Gastroesophageal sphincter (tissue), 4 donors: ENCODE measurements at regions not wholly inside any gene's neighbourhood (a gene's known extent, or its start where the extent isn't known, plus 50 kb on each side); places are given as distances from the start of the nearest gene placed in this dataset.
A peak's percentile ranks its signal among the peaks of the same experiment; 100 is the strongest.

Experiments
- ATAC-seq: fragments of 150-250 bp; one replicate; pipeline ENCODE4 v1.9.1; 2016; ENCODE audit warnings: mild to moderate bottlenecking, moderate library complexity
- H3K27ac ChIP-seq, 4 donors: fragments of 200-600 bp; sonication (generic) in 3 of 4; 1 replicate in 3 of 4; 2 replicates in 1 of 4; pipeline ENCODE4 v1.5.1; 2016 to 2019
- H3K27me3 ChIP-seq: fragments of 200-600 bp; sonication (generic); one replicate; pipeline ENCODE4 v1.5.1; 2019
- H3K36me3 ChIP-seq, 2 donors: fragments of 200-600 bp; sonication (generic); one replicate each; pipeline ENCODE4 v1.5.1; 2019; ENCODE audit warnings: control low read depth in 1 of 2
- H3K4me1 ChIP-seq, 3 donors: fragments of 200-600 bp; sonication (generic); 1 replicate in 2 of 3; 2 replicates in 1 of 3; pipeline ENCODE4 v1.5.1; 2016 to 2019; ENCODE audit warnings: control low read depth in 2 of 3
- H3K4me3 ChIP-seq, 2 donors: fragments of 200-600 bp; sonication (generic); one replicate each; pipeline ENCODE4 v1.5.1; 2019; ENCODE audit warnings: mild to moderate bottlenecking in 1 of 2, moderate library complexity in 1 of 2
- H3K9me3 ChIP-seq, 3 donors: fragments of 200-600 bp; sonication (generic); one replicate each; pipeline ENCODE4 v1.5.1; 2017 to 2019; ENCODE audit warnings: control low read depth in 2 of 3
- EP300 ChIP-seq: sonication (generic); formaldehyde crosslinking; IDR thresholded peaks from one replicate; pipeline ENCODE4 v1.6.1; 2017; ENCODE audit warnings: antibody characterized with exemption, mild to moderate bottlenecking
- POLR2A ChIP-seq, 2 donors: fragments of 450-650 bp; IDR thresholded peaks; one replicate each; pipeline ENCODE4 v1.6.1; 2017; ENCODE audit warnings: antibody characterized with exemption in 2 of 2, mild to moderate bottlenecking in 2 of 2, moderate library complexity in 1 of 2
- POLR2AphosphoS5 ChIP-seq: sonication (generic); formaldehyde crosslinking; IDR thresholded peaks from one replicate; pipeline ENCODE4 v1.6.1; 2017; ENCODE audit warnings: antibody characterized with exemption
- WGBS, 2 donors: methylation state at CpG; one replicate each; pipeline ENCODE4 v1.1.5; 2018; ENCODE audit warnings: low coverage in 1 of 2; 5-methylcytosine and 5-hydroxymethylcytosine counted together
- TF ChIP-seq, protein P1 (sequence below), 4 experiments: fragments of 200-600 bp in 2 of 4; fragments of 450-650 bp in 2 of 4; sonication (generic) in 1 of 4; IDR thresholded peaks; one replicate each; pipeline ENCODE4 v1.5.1; 2017 to 2019; ENCODE audit warnings: antibody characterized with exemption in 4 of 4, mild to moderate bottlenecking in 2 of 4, moderate library complexity in 2 of 4

DNA sequence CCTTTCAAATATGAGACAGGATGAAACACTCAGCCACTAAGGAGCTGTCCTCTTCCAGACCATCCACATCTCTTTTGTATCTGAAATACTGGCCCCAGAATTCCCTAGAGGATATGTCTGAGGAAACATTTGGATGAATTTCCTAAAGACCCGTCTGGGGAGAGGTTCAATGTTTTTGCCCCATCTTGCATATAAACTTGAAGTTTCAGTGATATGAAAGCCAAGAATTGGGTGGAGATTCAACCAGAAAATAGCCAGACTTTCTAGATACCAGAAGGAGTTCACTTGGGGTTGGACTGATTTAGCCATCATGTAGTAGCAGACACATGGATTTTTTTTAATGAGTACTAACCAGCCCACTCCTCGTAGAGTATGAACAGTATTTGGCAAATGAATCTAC is 182.0 kb downstream of the PLPP3 start:
- Histone ChIP-seq H3K36me3 (no peaks in the 10 kb centered on the region), H3K4me3 (no peak overlapping the region), H3K27ac (peak overlapping the region in 2 of 4 donors; percentile 47 to 50), H3K4me1 (peaks cover 0 to 15% (median 7%) of the 10 kb centered on the region in 3 donors), H3K27me3 (no peaks in the 10 kb centered on the region), H3K9me3 (no peaks in the 10 kb centered on the region)
- peak; percentile 81 for ATAC-seq
- TF ChIP-seq EP300 (no peak), POLR2AphosphoS5 (peak; percentile 17)
- TF ChIP-seq, protein P1, sequence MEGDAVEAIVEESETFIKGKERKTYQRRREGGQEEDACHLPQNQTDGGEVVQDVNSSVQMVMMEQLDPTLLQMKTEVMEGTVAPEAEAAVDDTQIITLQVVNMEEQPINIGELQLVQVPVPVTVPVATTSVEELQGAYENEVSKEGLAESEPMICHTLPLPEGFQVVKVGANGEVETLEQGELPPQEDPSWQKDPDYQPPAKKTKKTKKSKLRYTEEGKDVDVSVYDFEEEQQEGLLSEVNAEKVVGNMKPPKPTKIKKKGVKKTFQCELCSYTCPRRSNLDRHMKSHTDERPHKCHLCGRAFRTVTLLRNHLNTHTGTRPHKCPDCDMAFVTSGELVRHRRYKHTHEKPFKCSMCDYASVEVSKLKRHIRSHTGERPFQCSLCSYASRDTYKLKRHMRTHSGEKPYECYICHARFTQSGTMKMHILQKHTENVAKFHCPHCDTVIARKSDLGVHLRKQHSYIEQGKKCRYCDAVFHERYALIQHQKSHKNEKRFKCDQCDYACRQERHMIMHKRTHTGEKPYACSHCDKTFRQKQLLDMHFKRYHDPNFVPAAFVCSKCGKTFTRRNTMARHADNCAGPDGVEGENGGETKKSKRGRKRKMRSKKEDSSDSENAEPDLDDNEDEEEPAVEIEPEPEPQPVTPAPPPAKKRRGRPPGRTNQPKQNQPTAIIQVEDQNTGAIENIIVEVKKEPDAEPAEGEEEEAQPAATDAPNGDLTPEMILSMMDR (IDR thresholded peaks at IDR 0.05), result no peak
- 43 to 53% methylated on average over 2 of the region's 2 CpGs for WGBS, 2 donors

DNA sequence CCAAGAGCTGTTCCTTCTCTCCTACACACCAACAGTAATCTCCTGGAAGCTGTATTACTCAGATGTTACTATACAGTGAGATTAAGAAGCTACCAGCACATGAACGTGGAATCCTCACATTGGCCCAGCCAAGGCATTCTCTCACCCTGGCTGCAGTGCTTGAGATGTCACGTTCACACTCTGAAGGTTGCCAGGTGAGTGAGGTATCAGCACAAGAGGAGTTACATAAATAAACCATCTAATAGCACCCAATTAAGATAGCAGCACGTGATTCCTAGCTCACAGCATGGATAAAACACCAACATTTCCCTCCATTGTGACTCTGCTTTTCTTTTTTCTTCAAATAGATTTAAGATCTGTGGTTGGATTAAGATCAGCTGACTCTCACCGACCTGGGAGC is 182.8 kb downstream of the PLPP3 start:
- no peak for ATAC-seq
- no peaks in the 10 kb centered on the region for H3K27me3 ChIP-seq
- whole genome bisulfite sequencing, 2 donors, result 30 to 37% methylated on average over 3 to 4 of the region's 4 CpGs
- no peaks in the 10 kb centered on the region for H3K9me3 ChIP-seq
- H3K27ac ChIP-seq, result peak overlapping the region in 3 of 4 donors; percentile 47 to 60 (median 50)
- H3K4me3 ChIP-seq, result no peak overlapping the region
- TF ChIP-seq POLR2AphosphoS5, result peak; percentile 22
- TF ChIP-seq EP300, result no peak
- TF ChIP-seq POLR2A (IDR thresholded peaks at IDR 0.05), result no peak
- TF ChIP-seq, protein P1 (IDR thresholded peaks at IDR 0.05), result no peak
- H3K36me3 ChIP-seq, result no peaks in the 10 kb centered on the region
- peaks cover 0 to 15% (median 7%) of the 10 kb centered on the region in 3 donors for H3K4me1 ChIP-seq

DNA sequence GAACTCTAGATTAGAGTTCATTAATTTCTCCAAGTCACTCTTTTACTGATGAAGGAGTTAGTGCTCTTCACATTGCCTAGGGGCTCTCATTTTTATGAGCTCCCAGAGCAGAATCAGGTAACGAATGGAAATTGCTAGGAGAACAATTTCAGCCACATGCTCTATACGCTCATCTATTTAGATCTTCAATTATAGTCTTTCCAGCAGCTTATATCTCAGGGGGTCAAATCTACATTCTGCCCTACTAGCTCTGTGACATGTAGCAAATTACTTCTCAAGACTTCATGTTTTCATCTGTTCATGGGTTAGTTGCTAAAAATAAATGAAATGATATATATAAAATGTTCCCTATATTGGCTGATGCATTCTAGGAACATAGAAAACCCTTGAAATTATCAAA is 183.6 kb downstream of the PLPP3 start:
- ATAC-seq, result no peak
- H3K9me3 ChIP-seq, result no peaks in the 10 kb centered on the region
- no peak overlapping the region for H3K27ac ChIP-seq
- H3K4me3 ChIP-seq, result no peak overlapping the region
- peaks cover 0 to 15% (median 7%) of the 10 kb centered on the region in 3 donors for H3K4me1 ChIP-seq
- 92 to 96% methylated on average over 2 of the region's 2 CpGs for WGBS, 2 donors
- no peaks in the 10 kb centered on the region for H3K27me3 ChIP-seq
- TF ChIP-seq EP300, result no peak
- TF ChIP-seq, protein P1 (IDR thresholded peaks at IDR 0.05), result no peak
- no peak for TF ChIP-seq POLR2A (IDR thresholded peaks at IDR 0.05)
- no peak for TF ChIP-seq POLR2AphosphoS5
- H3K36me3 ChIP-seq, result no peaks in the 10 kb centered on the region

DNA sequence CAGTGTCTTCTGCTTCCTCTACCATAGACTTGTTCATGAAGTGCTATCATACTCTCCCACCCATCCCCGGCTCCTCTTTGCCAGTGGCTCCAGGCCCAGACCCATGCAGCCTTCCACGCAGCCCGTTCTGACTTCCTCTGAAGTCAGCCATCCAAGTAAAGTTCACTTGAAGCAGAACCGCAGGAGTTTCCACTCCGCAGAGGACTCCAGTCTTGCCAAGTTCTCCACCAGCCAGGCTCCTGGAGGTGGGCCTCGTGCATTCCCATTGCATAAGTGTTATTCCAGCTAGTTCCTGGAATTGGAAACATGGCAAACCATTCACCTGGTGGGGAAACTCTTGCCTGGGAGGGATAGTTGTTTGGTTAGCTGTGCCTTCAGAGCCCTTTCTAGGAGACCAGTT is 185.1 kb downstream of the PLPP3 start:
- no peak for ATAC-seq
- Histone ChIP-seq H3K9me3 (no peaks in the 10 kb centered on the region), H3K27me3 (no peaks in the 10 kb centered on the region), H3K4me3 (no peak overlapping the region), H3K4me1 (peaks cover 0 to 30% (median 7%) of the 10 kb centered on the region in 3 donors), H3K36me3 (no peaks in the 10 kb centered on the region), H3K27ac (no peak overlapping the region)
- 81 to 100% methylated on average over 2 to 3 of the region's 6 CpGs for WGBS, 2 donors
- TF ChIP-seq POLR2A (IDR thresholded peaks at IDR 0.05) (no peak), EP300 (no peak)
- TF ChIP-seq, protein P1 (IDR thresholded peaks at IDR 0.05), result no peak

DNA sequence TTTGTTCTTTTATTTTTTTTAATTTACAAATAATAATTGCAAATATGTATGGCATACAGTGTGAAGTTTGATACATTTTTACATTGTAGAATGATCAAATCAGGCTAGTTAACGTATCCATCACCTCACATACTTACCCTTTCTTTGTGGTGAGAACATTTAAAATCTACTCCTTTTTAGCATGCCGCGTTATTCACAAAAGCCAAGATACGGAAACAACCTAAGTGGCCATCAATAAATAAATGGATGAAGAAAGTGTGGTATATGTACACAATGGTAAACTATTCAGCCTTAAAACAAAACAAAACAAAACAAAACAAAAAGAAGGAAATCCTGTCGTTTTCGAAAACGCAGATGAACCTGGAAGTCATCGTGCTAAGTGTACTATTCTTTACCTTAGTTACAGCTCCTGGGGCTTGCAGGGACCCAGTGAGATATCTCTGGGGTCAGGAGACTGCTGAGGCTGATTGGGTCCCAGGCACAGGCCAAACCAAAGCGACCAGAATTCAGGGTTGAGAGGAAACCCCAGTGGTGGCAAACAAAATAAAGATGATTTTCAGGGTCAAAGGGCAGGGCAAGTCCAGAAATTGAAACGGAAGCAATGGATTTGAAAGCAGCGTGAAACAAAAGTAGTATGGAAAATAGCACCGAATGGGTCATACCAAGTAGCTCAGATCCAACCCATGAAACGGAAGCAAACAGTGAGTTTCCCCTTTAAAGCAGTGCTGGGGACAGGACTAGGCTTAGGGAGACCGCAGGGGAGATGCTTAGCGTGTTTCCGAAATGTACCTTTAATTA is 188.2 kb downstream of the PLPP3 start:
- Histone ChIP-seq H3K36me3 (no peaks in the 10 kb centered on the region), H3K4me1 (peaks cover 0 to 20% (median 0%) of the 10 kb centered on the region in 3 donors), H3K4me3 (no peak overlapping the region), H3K27me3 (no peaks in the 10 kb centered on the region), H3K27ac (no peak overlapping the region), H3K9me3 (no peaks in the 10 kb centered on the region)
- 87 to 91% methylated on average over 8 to 16 of the region's 16 CpGs for WGBS, 2 donors
- no peak for ATAC-seq
- TF ChIP-seq, protein P1 (IDR thresholded peaks at IDR 0.05), result no peak
- TF ChIP-seq POLR2AphosphoS5, result no peak
- no peak for TF ChIP-seq POLR2A (IDR thresholded peaks at IDR 0.05)
- no peak for TF ChIP-seq EP300
